Adrenal gland (tissue), 9 donors: ENCODE measurements at regions not wholly inside any gene's neighbourhood (a gene's known extent, or its start where the extent isn't known, plus 50 kb on each side); places are given as distances from the start of the nearest gene placed in this dataset.
A peak's percentile ranks its signal among the peaks of the same experiment; 100 is the strongest.

Experiments
- DNase-seq, 7 donors: peaks; one replicate each; pipeline ENCODE4 v3.0.0-alpha.2; 2019 to 2020
- H3K27ac ChIP-seq, 5 donors: fragments of 200-600 bp; sonication (generic) in 4 of 5; 1 replicate in 3 of 5; 2 replicates in 2 of 5; pipeline versions ENCODE4 v1.5.1 to v1.8.0; 2016 to 2020; ENCODE audit warnings: mild to moderate bottlenecking in 1 of 5
- H3K27me3 ChIP-seq: fragments of 200-600 bp; 2 replicates; pipeline ENCODE4 v1.8.0; 2021
- H3K36me3 ChIP-seq, 2 donors: fragments of 200-600 bp; replicated peaks in 1 of 2; 1 replicate in 1 of 2; 2 replicates in 1 of 2; pipeline versions ENCODE4 v1.5.1 to v1.8.0; 2018 to 2022
- H3K4me1 ChIP-seq, 2 donors: fragments of 200-600 bp; replicated peaks in 1 of 2; 1 replicate in 1 of 2; 2 replicates in 1 of 2; pipeline versions ENCODE4 v1.5.1 to v1.8.0; 2018 to 2021
- H3K4me3 ChIP-seq, 4 donors: fragments of 200-600 bp; sonication (generic) in 3 of 4; one replicate each; pipeline ENCODE4 v1.5.1; 2016 to 2018
- H3K9me3 ChIP-seq, 3 donors: fragments of 200-600 bp; sonication (generic) in 1 of 3; replicated peaks in 1 of 3; 1 replicate in 2 of 3; 2 replicates in 1 of 3; pipeline versions ENCODE4 v1.5.1 to v1.8.0; 2016 to 2021
- CTCF ChIP-seq, 6 experiments: fragments of 450-650 bp in 4 of 6; fragments of 200-600 bp in 2 of 6; sonication (generic) in 1 of 6; IDR thresholded peaks; 1 replicate in 5 of 6; 2 replicates in 1 of 6; pipeline versions ENCODE4 v1.5.1 to v1.8.0; 2016 to 2021; ENCODE audit warnings: antibody characterized with exemption in 6 of 6, mild to moderate bottlenecking in 2 of 6, moderate library complexity in 1 of 6
- POLR2A ChIP-seq, 2 donors: fragments of 450-650 bp; IDR thresholded peaks; one replicate each; pipeline ENCODE4 v1.6.1; 2017; ENCODE audit warnings: antibody characterized with exemption in 2 of 2, mild to moderate bottlenecking in 2 of 2, moderate library complexity in 1 of 2
- WGBS, 4 donors: extraction: QIAGEN DNeasy Blood & Tissue Kit in 2 of 4; methylation state at CpG; one replicate each; pipeline versions ENCODE4 v1.1.5 to v1.1.7; 2013 to 2017; 5-methylcytosine and 5-hydroxymethylcytosine counted together
- intact Hi-C, 2 donors: fragments of 100-400 bp; cut with DNase I; formaldehyde crosslinking; loops; one replicate each; pipeline versions ENCODE4 v1.14.1 to v1.15.0; 2022 to 2023
- donor health status: healthy with polysubstance abuse.
- donor health status: Bipolar disorder and iron deficiency.
- donor health status: DM: yes; HTN: yes; CAD: no.
- donor health status: DM: no; HTN: no; CAD: no.
- donor health status: DM: no; HTN: no; CAD: no.

GRCh38 chr7:156102267-156102666 lies 290.0 kb upstream of the SHH start:
- H3K9me3 ChIP-seq, result no peaks in the 10 kb centered on the region
- no peak for DNase-seq
- no peak overlapping the region for H3K27ac ChIP-seq
- H3K27me3 ChIP-seq, result no peaks in the 10 kb centered on the region
- TF ChIP-seq CTCF (IDR thresholded peaks at IDR 0.05) (no peak), POLR2A (IDR thresholded peaks at IDR 0.05) (no peak)
- peaks cover 8 to 12% of the 10 kb centered on the region in 2 donors for H3K4me1 ChIP-seq
- intact Hi-C loops, result no loop called here
- H3K4me3 ChIP-seq, result no peak overlapping the region
- 85 to 93% (median 88%) methylated on average over 1 of the region's 1 CpG for WGBS, 4 donors
- no peaks in the 10 kb centered on the region for H3K36me3 ChIP-seq

GRCh38 chr7:156101355-156101754 lies 289.1 kb upstream of the SHH start:
- DNase-seq, result no peak
- no peak overlapping the region for H3K4me3 ChIP-seq
- no peaks in the 10 kb centered on the region for H3K9me3 ChIP-seq
- TF ChIP-seq POLR2A (IDR thresholded peaks at IDR 0.05) (no peak), CTCF (IDR thresholded peaks at IDR 0.05) (no peak)
- H3K27me3 ChIP-seq, result no peaks in the 10 kb centered on the region
- H3K27ac ChIP-seq, result no peak overlapping the region
- no peaks in the 10 kb centered on the region for H3K36me3 ChIP-seq
- intact Hi-C loops, result no loop called here
- WGBS, 4 donors, result 92 to 95% (median 94%) methylated on average over 6 of the region's 6 CpGs
- peaks cover 6 to 8% of the 10 kb centered on the region in 2 donors for H3K4me1 ChIP-seq

GRCh38 chr7:156100086-156100485 lies 287.8 kb upstream of the SHH start:
- intact Hi-C loops, result no loop called here
- Histone ChIP-seq H3K4me1 (peaks cover under 1 to 4% of the 10 kb centered on the region in 2 donors), H3K9me3 (no peaks in the 10 kb centered on the region), H3K27ac (no peak overlapping the region), H3K36me3 (no peaks in the 10 kb centered on the region), H3K4me3 (no peak overlapping the region), H3K27me3 (no peaks in the 10 kb centered on the region)
- WGBS, 4 donors, result 58 to 74% (median 64%) methylated on average over 6 of the region's 6 CpGs
- TF ChIP-seq POLR2A (IDR thresholded peaks at IDR 0.05) (no peak), CTCF (IDR thresholded peaks at IDR 0.05) (no peak)
- DNase-seq, result peak in 2 of 7 donors; percentile 16 to 21

GRCh38 chr7:156099085-156099484 lies 286.8 kb upstream of the SHH start:
- no peak overlapping the region for H3K4me3 ChIP-seq
- no peaks in the 10 kb centered on the region for H3K36me3 ChIP-seq
- H3K27me3 ChIP-seq, result no peaks in the 10 kb centered on the region
- H3K4me1 ChIP-seq, result peaks cover 8 to 11% of the 10 kb centered on the region in 2 donors
- DNase-seq, result no peak
- TF ChIP-seq CTCF (IDR thresholded peaks at IDR 0.05), result no peak
- no peak for TF ChIP-seq POLR2A (IDR thresholded peaks at IDR 0.05)
- intact Hi-C loops, result no loop called here
- no peak overlapping the region for H3K27ac ChIP-seq
- 89 to 94% (median 92%) methylated on average over 10 of the region's 10 CpGs for WGBS, 4 donors
- no peaks in the 10 kb centered on the region for H3K9me3 ChIP-seq
